ENCODE measurements at regions not wholly inside any gene's neighbourhood (a gene's known extent, or its start where the extent isn't known, plus 50 kb on each side); places are given as distances from the start of the nearest gene placed in this dataset.
"Not testable (repeated sequence)": the region's sequence is repeated elsewhere in the genome, so short reads cannot be mapped to it uniquely, and the experiment has no call there.

GRCh38 chr1:76687307-76688175 is 179.7 kb upstream of the ST6GALNAC5 start:
- WGBS, result 49% methylated on average over 6 of the region's 6 CpGs
- H3K27me3 ChIP-seq (ENCODE audit: control insufficient read depth, insufficient read depth), result no peaks in the 10 kb centered on the region
- no peak for ATAC-seq
- no peaks in the 10 kb centered on the region for H3K4me1 ChIP-seq (ENCODE audit: control insufficient read depth, insufficient read depth, low read length)
- DNase-seq, result no peak
- intact Hi-C loops (cut with DNase I), result no loop called here
- no peak overlapping the region for H3K4me3 ChIP-seq (ENCODE audit: low read length)
- H3K9me3 ChIP-seq (ENCODE audit: control insufficient read depth, low read length), result no peaks in the 10 kb centered on the region
- no peak overlapping the region for H3K27ac ChIP-seq (ENCODE audit: low read length)

DNA sequence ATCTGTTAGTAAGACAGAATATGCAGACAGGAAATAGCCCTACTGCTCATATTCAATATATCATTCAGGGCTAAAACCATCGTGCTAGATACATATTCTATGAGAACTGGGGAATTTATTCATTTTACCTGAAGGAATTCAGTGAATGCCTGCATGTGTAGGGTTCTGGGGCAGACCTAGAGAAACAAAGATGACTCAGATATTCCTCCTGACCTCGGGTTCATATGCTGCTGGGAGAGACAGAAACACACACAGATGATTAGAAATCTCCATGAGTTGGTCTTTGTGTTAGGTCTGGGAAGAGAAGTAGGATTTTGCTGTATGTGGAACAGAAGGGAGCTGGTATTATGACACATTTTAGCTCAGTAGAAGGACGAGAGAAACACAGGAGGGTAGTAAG is 176.5 kb upstream of the ST6GALNAC5 start:
- no peaks in the 10 kb centered on the region for H3K4me1 ChIP-seq (ENCODE audit: control insufficient read depth, insufficient read depth, low read length)
- H3K9me3 ChIP-seq (ENCODE audit: control insufficient read depth, low read length), result peaks cover 3% of the 10 kb centered on the region
- H3K4me3 ChIP-seq (ENCODE audit: low read length), result no peak overlapping the region
- H3K27me3 ChIP-seq (ENCODE audit: control insufficient read depth, insufficient read depth), result no peaks in the 10 kb centered on the region
- WGBS, result 69% methylated on average over 3 of the region's 3 CpGs
- ATAC-seq, result no peak
- no peak overlapping the region for H3K27ac ChIP-seq (ENCODE audit: low read length)
- no peak for DNase-seq
- intact Hi-C loops (cut with DNase I), result no loop called here

DNA sequence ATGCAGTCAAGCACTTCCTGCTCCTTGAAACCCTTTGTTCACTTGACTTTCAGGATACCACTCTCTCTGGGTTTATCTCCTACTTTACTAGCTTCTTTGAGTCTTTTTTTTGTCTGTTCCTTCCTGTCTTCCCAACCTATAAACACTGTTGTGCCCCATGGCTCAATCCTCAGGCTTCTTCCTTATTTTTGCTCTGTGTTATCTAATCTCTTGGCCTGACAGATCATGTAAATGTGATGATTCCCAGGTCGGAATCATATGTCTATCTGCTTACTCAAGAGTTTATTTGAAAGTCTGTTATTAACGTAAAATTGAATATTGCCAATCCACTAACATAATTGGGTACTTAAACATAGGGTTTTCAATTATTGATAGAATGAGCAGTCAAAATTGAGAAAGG is 171.7 kb upstream of the ST6GALNAC5 start:
- Histone ChIP-seq H3K9me3 (ENCODE audit: control insufficient read depth, low read length) (peaks cover 3% of the 10 kb centered on the region), H3K4me3 (ENCODE audit: low read length) (no peak overlapping the region), H3K27me3 (ENCODE audit: control insufficient read depth, insufficient read depth) (no peaks in the 10 kb centered on the region), H3K27ac (ENCODE audit: low read length) (no peak overlapping the region), H3K4me1 (ENCODE audit: control insufficient read depth, insufficient read depth, low read length) (no peaks in the 10 kb centered on the region)
- intact Hi-C loops (cut with DNase I), result no loop called here
- DNase-seq (no peak), ATAC-seq (no peak)
- 19% methylated on average over 2 of the region's 2 CpGs for WGBS

DNA sequence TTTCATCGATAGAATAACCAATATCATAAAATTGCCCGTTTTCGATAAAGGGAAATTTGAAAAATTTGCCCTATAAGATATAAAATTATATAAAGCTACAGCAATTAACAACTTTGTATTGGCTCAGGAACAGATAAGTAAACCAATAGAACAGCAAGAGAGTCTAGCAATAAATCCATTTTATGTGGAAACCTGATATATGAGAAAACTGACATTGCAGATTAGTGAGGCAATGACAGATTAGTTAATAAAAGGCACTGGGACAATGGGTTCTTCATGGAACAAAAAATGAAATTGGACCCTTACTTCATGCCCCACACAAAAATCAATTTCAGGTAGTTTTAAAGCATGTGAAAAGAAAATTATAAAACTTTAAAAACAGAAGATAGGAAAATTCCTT is 169.9 kb upstream of the ST6GALNAC5 start:
- H3K27ac ChIP-seq (ENCODE audit: low read length), result no peak overlapping the region
- H3K4me1 ChIP-seq (ENCODE audit: control insufficient read depth, insufficient read depth, low read length), result no peaks in the 10 kb centered on the region
- peaks cover 3% of the 10 kb centered on the region for H3K9me3 ChIP-seq (ENCODE audit: control insufficient read depth, low read length)
- 97% methylated on average over 3 of the region's 3 CpGs for WGBS
- ATAC-seq (no peak), DNase-seq (no peak)
- H3K27me3 ChIP-seq (ENCODE audit: control insufficient read depth, insufficient read depth), result no peaks in the 10 kb centered on the region
- intact Hi-C loops (cut with DNase I), result no loop called here
- no peak overlapping the region for H3K4me3 ChIP-seq (ENCODE audit: low read length)

- H3K27ac ChIP-seq (ENCODE audit: low read length); intact Hi-C loops (cut with DNase I); H3K4me1 ChIP-seq (ENCODE audit: control insufficient read depth, insufficient read depth, low read length); ATAC-seq; H3K4me3 ChIP-seq (ENCODE audit: low read length); H3K27me3 ChIP-seq (ENCODE audit: control insufficient read depth, insufficient read depth); H3K9me3 ChIP-seq (ENCODE audit: control insufficient read depth, low read length): not testable (repeated sequence)
- DNase-seq, result peak in 1 of 3 donors; percentile 16
- WGBS, result 97% methylated on average over 21 of the region's 21 CpGs
Observed at GRCh38 chr1:76699646-76700045, 167.6 kb upstream of the ST6GALNAC5 start.

- H3K4me3 ChIP-seq (ENCODE audit: low read length); H3K27ac ChIP-seq (ENCODE audit: low read length); DNase-seq; H3K9me3 ChIP-seq (ENCODE audit: control insufficient read depth, low read length); H3K4me1 ChIP-seq (ENCODE audit: control insufficient read depth, insufficient read depth, low read length); H3K27me3 ChIP-seq (ENCODE audit: control insufficient read depth, insufficient read depth); ATAC-seq; intact Hi-C loops (cut with DNase I): not testable (repeated sequence)
- WGBS, result 92% methylated on average over 12 of the region's 12 CpGs
Observed at GRCh38 chr1:76700200-76700599, 167.1 kb upstream of the ST6GALNAC5 start.

GRCh38 chr1:76705560-76705959 is 161.7 kb upstream of the ST6GALNAC5 start:
- Histone ChIP-seq H3K4me3 (ENCODE audit: low read length) (no peak overlapping the region), H3K27ac (ENCODE audit: low read length) (no peak overlapping the region), H3K9me3 (ENCODE audit: control insufficient read depth, low read length) (no peaks in the 10 kb centered on the region), H3K4me1 (ENCODE audit: control insufficient read depth, insufficient read depth, low read length) (no peaks in the 10 kb centered on the region), H3K27me3 (ENCODE audit: control insufficient read depth, insufficient read depth) (peaks cover 2% of the 10 kb centered on the region)
- no peak for DNase-seq
- 64% methylated on average over 4 of the region's 4 CpGs for WGBS
- intact Hi-C loops (cut with DNase I), result no loop called here
- no peak for ATAC-seq

DNA sequence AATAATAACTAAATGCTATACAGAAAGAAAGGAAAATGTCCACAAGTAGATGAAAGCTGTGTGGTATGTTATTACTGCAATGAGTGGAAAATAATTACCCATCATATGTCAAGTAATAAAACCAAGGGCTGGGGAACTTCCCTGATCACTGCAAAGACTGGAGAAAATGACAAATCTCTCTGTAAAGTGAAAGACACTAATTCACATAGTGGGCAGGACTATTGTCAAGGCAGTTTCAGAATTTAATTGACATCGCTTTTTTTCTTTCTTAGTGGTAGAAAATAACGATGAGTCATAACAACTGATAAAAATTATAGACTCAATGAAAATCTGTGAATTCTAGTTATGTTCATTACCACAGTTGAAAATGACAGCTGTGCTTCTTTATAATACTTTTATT is 153.7 kb upstream of the ST6GALNAC5 start:
- no peaks in the 10 kb centered on the region for H3K9me3 ChIP-seq (ENCODE audit: control insufficient read depth, low read length)
- no peaks in the 10 kb centered on the region for H3K4me1 ChIP-seq (ENCODE audit: control insufficient read depth, insufficient read depth, low read length)
- 77% methylated on average over 2 of the region's 2 CpGs for WGBS
- intact Hi-C loops (cut with DNase I), result no loop called here
- H3K27ac ChIP-seq (ENCODE audit: low read length), result no peak overlapping the region
- ATAC-seq (no peak), DNase-seq (no peak)
- peaks cover 2% of the 10 kb centered on the region for H3K27me3 ChIP-seq (ENCODE audit: control insufficient read depth, insufficient read depth)
- no peak overlapping the region for H3K4me3 ChIP-seq (ENCODE audit: low read length)

DNA sequence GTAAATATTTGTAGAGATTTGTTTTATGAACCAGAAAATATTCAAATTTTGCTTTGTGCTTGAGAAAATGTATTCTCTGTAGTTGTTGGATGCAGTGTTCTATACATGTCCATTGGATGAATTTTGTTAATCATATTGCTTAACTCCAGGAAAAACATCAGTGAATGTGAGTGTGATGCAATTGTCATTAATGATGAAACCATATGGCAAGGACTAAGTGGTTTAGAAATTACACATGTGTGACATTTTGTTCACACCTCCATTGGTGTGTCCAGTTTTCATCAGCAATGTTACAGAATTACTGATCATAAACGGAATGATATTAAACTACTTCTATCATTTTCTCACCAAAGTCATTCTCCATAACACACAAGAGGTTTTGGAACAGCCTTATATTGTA is 151.8 kb upstream of the ST6GALNAC5 start:
- Histone ChIP-seq H3K4me3 (ENCODE audit: low read length) (no peak overlapping the region), H3K9me3 (ENCODE audit: control insufficient read depth, low read length) (no peaks in the 10 kb centered on the region), H3K4me1 (ENCODE audit: control insufficient read depth, insufficient read depth, low read length) (no peaks in the 10 kb centered on the region), H3K27me3 (ENCODE audit: control insufficient read depth, insufficient read depth) (no peaks in the 10 kb centered on the region), H3K27ac (ENCODE audit: low read length) (no peak overlapping the region)
- 64% methylated on average over 1 of the region's 1 CpG for WGBS
- DNase-seq, result no peak
- ATAC-seq, result no peak
- intact Hi-C loops (cut with DNase I), result no loop called here

GRCh38 chr1:76723949-76724348 is 143.3 kb upstream of the ST6GALNAC5 start:
- H3K4me3 ChIP-seq (ENCODE audit: low read length), result no peak overlapping the region
- no peak for DNase-seq
- intact Hi-C loops (cut with DNase I), result no loop called here

GRCh38 chr1:76724816-76725215 is 142.5 kb upstream of the ST6GALNAC5 start:
- intact Hi-C loops (cut with DNase I), result no loop called here
- WGBS, result 93% methylated on average over 3 of the region's 3 CpGs
- no peaks in the 10 kb centered on the region for H3K27me3 ChIP-seq (ENCODE audit: control insufficient read depth, insufficient read depth)
- no peak overlapping the region for H3K27ac ChIP-seq (ENCODE audit: low read length)
- H3K4me1 ChIP-seq (ENCODE audit: control insufficient read depth, insufficient read depth, low read length), result no peaks in the 10 kb centered on the region
- H3K9me3 ChIP-seq (ENCODE audit: control insufficient read depth, low read length), result no peaks in the 10 kb centered on the region
- ATAC-seq (no peak), DNase-seq (no peak)
- no peak overlapping the region for H3K4me3 ChIP-seq (ENCODE audit: low read length)

More at GRCh38 chr1:76723949-76724348, 143.3 kb upstream of the ST6GALNAC5 start:
- Histone ChIP-seq H3K27me3 (ENCODE audit: control insufficient read depth, insufficient read depth) (no peaks in the 10 kb centered on the region), H3K9me3 (ENCODE audit: control insufficient read depth, low read length) (no peaks in the 10 kb centered on the region), H3K4me1 (ENCODE audit: control insufficient read depth, insufficient read depth, low read length) (no peaks in the 10 kb centered on the region), H3K27ac (ENCODE audit: low read length) (no peak overlapping the region)
- ATAC-seq, result no peak
